Aorta (tissue), 5 donors: ENCODE measurements at regions not wholly inside any gene's neighbourhood (a gene's known extent, or its start where the extent isn't known, plus 50 kb on each side); places are given as distances from the start of the nearest gene placed in this dataset.

Source experiments
- ATAC-seq: fragments of 200-7000 bp; cut with Tn5 transposase; one replicate; pipeline ENCODE4 v1.9.1; 2022; ENCODE audit warnings: moderate library complexity; ENCODE audit not compliant: low FRiP score
- DNase-seq, 2 donors: peaks; one replicate each; pipeline ENCODE4 v3.0.0-alpha.2; 2020
- H3K27ac ChIP-seq, 2 donors: one replicate each; pipeline ENCODE4 v1.5.1; 2013; ENCODE audit warnings: low read length in 2 of 2, mild to moderate bottlenecking in 2 of 2, moderate library complexity in 2 of 2, control low read depth in 1 of 2, inconsistent platforms in 1 of 2, low read depth in 1 of 2
- H3K27me3 ChIP-seq, 2 donors: one replicate each; pipeline ENCODE4 v1.6.1; 2013; ENCODE audit warnings: control low read depth in 1 of 2, low read length in 1 of 2, mild to moderate bottlenecking in 1 of 2, moderate library complexity in 1 of 2; ENCODE audit not compliant: insufficient read depth in 2 of 2, control insufficient read depth in 1 of 2
- H3K36me3 ChIP-seq, 2 donors: one replicate each; pipeline ENCODE4 v1.6.1; 2013; ENCODE audit warnings: control low read depth in 1 of 2, low read length in 1 of 2, mild to moderate bottlenecking in 1 of 2; ENCODE audit not compliant: insufficient read depth in 2 of 2, control insufficient read depth in 1 of 2
- H3K4me1 ChIP-seq, 2 donors: one replicate each; pipeline ENCODE4 v1.6.1; 2013; ENCODE audit warnings: low read length in 2 of 2, control low read depth in 1 of 2, mild to moderate bottlenecking in 1 of 2, moderate library complexity in 1 of 2; ENCODE audit not compliant: insufficient read depth in 2 of 2, control insufficient read depth in 1 of 2
- H3K4me3 ChIP-seq, 2 donors: one replicate each; pipeline ENCODE4 v1.5.1; 2013; ENCODE audit warnings: low read length in 2 of 2, control low read depth in 1 of 2, mild to moderate bottlenecking in 1 of 2
- H3K9me3 ChIP-seq: one replicate; pipeline ENCODE4 v1.6.1; 2013; ENCODE audit warnings: mild to moderate bottlenecking, low read length; ENCODE audit not compliant: control insufficient read depth
- WGBS, 2 donors: extraction: QIAGEN DNeasy Blood & Tissue Kit; methylation state at CpG; one replicate each; pipeline ENCODE4 v1.1.7; 2013; 5-methylcytosine and 5-hydroxymethylcytosine counted together
- intact Hi-C, 2 donors: fragments of 100-400 bp; cut with DNase I; formaldehyde crosslinking; loops; one replicate each; pipeline versions ENCODE4 v1.14.2 to v1.15.0; 2022
- donor health status: healthy with polysubstance abuse.
- donor health status: Bipolar disorder and iron deficiency.
- donor health status: DM: no; HTN: no; CAD: no.
- donor health status: DM: no; HTN: no; CAD: no.
- donor health status: DM: yes; HTN: yes; CAD: no.

- intact Hi-C loops, result no loop called here
- Histone ChIP-seq H3K36me3 (no peaks in the 10 kb centered on the region), H3K9me3 (no peaks in the 10 kb centered on the region), H3K27ac (no peak overlapping the region), H3K4me1 (no peaks in the 10 kb centered on the region), H3K27me3 (no peaks in the 10 kb centered on the region), H3K4me3 (no peak overlapping the region)
- no peak for ATAC-seq
- 84 to 88% methylated on average over 1 of the region's 1 CpG for WGBS, 2 donors
- peak in 1 of 2 donors; percentile 37 for DNase-seq
These were observed 220.7 kb downstream of the TBC1D2B start for GRCh38 chr15:77856705-77857346.

- DNase-seq (peak in 1 of 2 donors; percentile 33), ATAC-seq (no peak)
- H3K27me3 ChIP-seq, result no peaks in the 10 kb centered on the region
- no peak overlapping the region for H3K27ac ChIP-seq
- intact Hi-C loops, result no loop called here
- 87 to 93% methylated on average over 3 of the region's 3 CpGs for WGBS, 2 donors
- no peaks in the 10 kb centered on the region for H3K4me1 ChIP-seq
- no peak overlapping the region for H3K4me3 ChIP-seq
- H3K9me3 ChIP-seq, result no peaks in the 10 kb centered on the region
- no peaks in the 10 kb centered on the region for H3K36me3 ChIP-seq
These were observed 221.6 kb downstream of the TBC1D2B start for GRCh38 chr15:77855871-77856270.

- DNase-seq (peak in 1 of 2 donors; percentile 28), ATAC-seq (no peak)
- Histone ChIP-seq H3K4me1 (no peaks in the 10 kb centered on the region), H3K27ac (no peak overlapping the region), H3K36me3 (no peaks in the 10 kb centered on the region), H3K9me3 (no peaks in the 10 kb centered on the region), H3K4me3 (no peak overlapping the region), H3K27me3 (no peaks in the 10 kb centered on the region)
- intact Hi-C loops, result no loop called here
These were observed 222.3 kb upstream of the LINGO1 start for GRCh38 chr15:77854980-77855379.

- peak in 1 of 2 donors; percentile 16 for DNase-seq
- no peak for ATAC-seq
These were observed 221.2 kb upstream of the LINGO1 start for GRCh38 chr15:77853910-77854309.

GRCh38 chr15:77853008-77853328 lies 220.3 kb upstream of the LINGO1 start:
- Histone ChIP-seq H3K36me3 (no peaks in the 10 kb centered on the region), H3K27me3 (no peaks in the 10 kb centered on the region), H3K27ac (no peak overlapping the region), H3K9me3 (peaks cover 2% of the 10 kb centered on the region), H3K4me1 (no peaks in the 10 kb centered on the region), H3K4me3 (no peak overlapping the region)
- WGBS, 2 donors, result 72 to 79% methylated on average over 7 of the region's 7 CpGs
- no peak for DNase-seq
- ATAC-seq, result no peak
- intact Hi-C loops, result no loop called here

More at GRCh38 chr15:77853910-77854309, 221.2 kb upstream of the LINGO1 start:
- Histone ChIP-seq H3K4me1 (no peaks in the 10 kb centered on the region), H3K27ac (no peak overlapping the region), H3K27me3 (no peaks in the 10 kb centered on the region), H3K36me3 (no peaks in the 10 kb centered on the region), H3K9me3 (peaks cover 2% of the 10 kb centered on the region), H3K4me3 (no peak overlapping the region)
- intact Hi-C loops, result no loop called here
- WGBS, 2 donors, result 84 to 89% methylated on average over 6 of the region's 6 CpGs

GRCh38 chr15:77852241-77853007 lies 219.7 kb upstream of the LINGO1 start:
- Histone ChIP-seq H3K27ac (no peak overlapping the region), H3K4me1 (no peaks in the 10 kb centered on the region), H3K9me3 (peaks cover 2% of the 10 kb centered on the region), H3K27me3 (no peaks in the 10 kb centered on the region), H3K36me3 (no peaks in the 10 kb centered on the region), H3K4me3 (no peak overlapping the region)
- intact Hi-C loops, result no loop called here
- ATAC-seq (no peak), DNase-seq (peak in 1 of 2 donors; percentile 65)
- WGBS, 2 donors, result 38 to 49% methylated on average over 23 of the region's 23 CpGs

GRCh38 chr15:77851691-77852090 lies 219.0 kb upstream of the LINGO1 start:
- 60 to 68% methylated on average over 6 of the region's 6 CpGs for WGBS, 2 donors
- Histone ChIP-seq H3K9me3 (peaks cover 2% of the 10 kb centered on the region), H3K36me3 (no peaks in the 10 kb centered on the region), H3K27me3 (no peaks in the 10 kb centered on the region), H3K27ac (no peak overlapping the region), H3K4me1 (no peaks in the 10 kb centered on the region), H3K4me3 (no peak overlapping the region)
- intact Hi-C loops, result no loop called here
- no peak for ATAC-seq
- DNase-seq, result peak in 1 of 2 donors; percentile 39

GRCh38 chr15:77851086-77851485 lies 218.4 kb upstream of the LINGO1 start:
- no peaks in the 10 kb centered on the region for H3K27me3 ChIP-seq
- DNase-seq (peak in 1 of 2 donors; percentile 11), ATAC-seq (no peak)
- WGBS, 2 donors, result 50 to 56% methylated on average over 7 of the region's 7 CpGs
- intact Hi-C loops, result no loop called here
- no peaks in the 10 kb centered on the region for H3K4me1 ChIP-seq
- no peak overlapping the region for H3K4me3 ChIP-seq
- H3K27ac ChIP-seq, result no peak overlapping the region
- H3K36me3 ChIP-seq, result no peaks in the 10 kb centered on the region
- peaks cover 2% of the 10 kb centered on the region for H3K9me3 ChIP-seq

GRCh38 chr15:77846986-77847385 lies 214.3 kb upstream of the LINGO1 start:
- DNase-seq, result no peak
- no peaks in the 10 kb centered on the region for H3K36me3 ChIP-seq
- 74 to 79% methylated on average over 2 of the region's 2 CpGs for WGBS, 2 donors
- no peak overlapping the region for H3K27ac ChIP-seq
- intact Hi-C loops, result no loop called here
- no peaks in the 10 kb centered on the region for H3K4me1 ChIP-seq
- no peak overlapping the region for H3K4me3 ChIP-seq
- no peak for ATAC-seq
- peaks cover 0 to 4% of the 10 kb centered on the region in 2 donors for H3K27me3 ChIP-seq
- H3K9me3 ChIP-seq, result peaks cover 7% of the 10 kb centered on the region
